GM18502 (cell line): ENCODE measurements at regions not wholly inside any gene's neighbourhood (a gene's known extent, or its start where the extent isn't known, plus 50 kb on each side); places are given as distances from the start of the nearest gene placed in this dataset.
"Not testable (repeated sequence)": the region's sequence is repeated elsewhere in the genome, so short reads cannot be mapped to it uniquely, and the experiment has no call there.

Experiments
- ATAC-seq: cut with Tn5 transposase; IDR thresholded peaks from one replicate; pipeline ENCODE4 v1.9.1; 2021; ENCODE audit warnings: mild to moderate bottlenecking; ENCODE audit not compliant: unreplicated experiment, poor library complexity

DNA sequence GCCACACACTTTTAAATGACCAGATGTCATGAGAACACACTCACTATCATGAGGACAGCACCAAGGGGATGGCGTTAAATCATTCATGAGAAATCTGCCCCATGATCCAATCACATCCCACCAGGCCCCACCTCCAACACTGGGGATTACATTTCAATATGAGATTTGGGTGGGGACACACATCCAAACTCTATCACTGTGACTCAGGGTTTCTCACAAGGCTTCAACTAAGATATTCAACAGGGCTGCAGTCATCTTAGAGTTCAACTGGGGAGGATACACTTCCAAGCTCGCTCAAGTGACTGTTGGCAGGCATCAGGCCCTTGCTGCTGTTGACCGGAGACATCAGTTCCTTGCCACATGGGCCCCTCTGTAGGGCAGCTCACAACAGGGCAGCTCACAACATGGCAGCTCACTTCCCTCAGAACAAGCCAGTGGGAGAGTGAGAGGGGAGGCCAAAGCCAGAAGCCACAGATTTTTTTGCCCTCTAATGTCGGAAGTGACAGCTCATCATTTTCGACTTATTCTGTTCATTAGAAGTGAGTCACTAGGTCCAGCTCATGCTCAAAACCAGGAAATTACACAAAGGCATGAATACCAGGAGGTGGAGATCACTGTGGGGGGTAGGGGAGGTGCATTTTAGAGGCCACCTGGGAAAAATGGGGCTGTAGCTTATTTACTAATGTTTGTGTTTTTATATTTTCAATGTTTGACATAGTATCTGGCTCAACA is 50.8 kb upstream of the PTHLH start:
- no peak for ATAC-seq

DNA sequence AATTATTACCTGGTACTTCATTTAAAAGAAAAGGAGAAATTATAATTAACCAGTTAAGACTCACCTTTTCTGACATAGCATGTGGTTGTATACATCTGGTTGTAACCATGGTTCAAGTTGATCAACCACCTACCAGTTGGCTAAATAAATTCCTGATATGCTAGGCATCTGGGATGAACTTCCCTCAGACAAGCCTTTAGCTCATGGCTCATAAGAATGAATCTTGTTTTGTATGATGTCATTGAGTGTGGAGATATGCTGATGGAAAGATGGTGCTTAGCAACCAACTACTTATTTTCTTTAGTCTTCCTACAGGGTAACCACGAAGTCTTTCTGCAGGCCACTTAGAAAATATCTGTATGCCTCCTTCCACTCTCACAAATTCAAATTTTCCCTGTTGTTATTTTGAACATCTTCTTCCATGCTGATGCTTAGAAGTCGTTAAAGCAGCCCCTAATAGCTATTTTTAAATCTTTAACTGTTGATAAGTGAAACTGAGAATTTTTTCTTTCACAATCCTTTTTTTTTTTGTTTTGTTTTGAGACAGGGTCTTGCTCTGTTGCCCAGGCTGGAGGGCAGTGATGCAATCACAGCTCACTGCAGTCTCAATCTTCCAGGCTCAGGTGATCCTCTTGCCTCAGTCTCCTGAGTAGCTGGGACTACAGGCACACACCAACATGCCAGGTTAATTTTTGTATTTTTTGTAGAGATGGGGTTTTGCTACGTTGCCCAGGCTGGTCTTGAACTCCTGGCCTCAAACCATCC is 51.9 kb upstream of the PTHLH start:
- no peak for ATAC-seq

DNA sequence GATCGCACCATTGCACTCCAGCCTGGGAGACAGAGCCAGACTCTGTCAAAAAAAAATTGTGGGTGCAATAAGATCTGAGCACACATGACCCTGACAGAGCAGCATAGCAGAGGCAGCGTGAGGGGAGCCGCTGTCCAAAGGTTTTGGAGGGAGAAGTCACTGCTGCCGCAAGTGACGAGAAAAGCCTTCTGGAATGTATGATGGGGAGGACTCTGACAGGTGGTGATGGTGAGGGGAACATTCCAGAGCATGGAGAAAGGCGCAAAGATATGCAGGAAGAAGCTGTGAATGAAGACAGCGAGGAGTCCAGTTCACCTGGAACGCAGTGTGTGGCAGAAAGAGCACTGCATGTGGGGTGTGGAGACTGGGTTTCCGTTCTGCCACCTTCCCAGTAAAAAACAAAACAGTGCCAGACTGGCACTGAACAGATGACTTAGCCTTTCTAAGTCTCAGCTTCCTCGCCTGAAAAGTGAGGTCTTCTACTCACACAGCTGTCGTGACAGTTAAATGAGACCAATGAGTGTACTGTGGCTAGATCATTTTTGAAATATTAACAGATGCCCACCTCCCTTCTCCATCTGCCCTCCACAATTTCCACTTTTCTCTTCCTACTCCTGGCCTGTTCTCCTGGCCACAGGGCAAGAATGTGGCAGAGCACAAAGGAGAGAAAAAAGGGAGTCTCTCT is 53.4 kb upstream of the PTHLH start:
- ATAC-seq, result no peak

DNA sequence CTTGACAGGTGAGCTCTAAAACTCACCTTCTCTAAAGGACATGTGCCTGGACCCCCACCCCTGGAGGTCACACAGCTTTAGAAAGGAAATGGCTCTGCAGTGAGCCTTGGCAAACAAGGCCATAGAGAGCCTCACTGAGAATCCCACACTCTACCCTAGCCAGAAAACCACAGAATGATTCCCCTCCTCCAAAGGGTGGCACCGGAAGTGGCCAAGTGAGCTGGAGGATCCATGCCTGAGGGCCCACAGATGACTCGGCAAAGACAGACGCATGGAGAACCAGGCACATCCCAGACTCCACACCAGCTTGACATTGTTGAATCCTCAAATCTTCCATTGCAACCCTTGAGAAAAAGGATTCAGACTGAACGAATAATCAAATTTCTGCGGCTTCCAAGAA is 54.2 kb upstream of the PTHLH start:
- ATAC-seq, result no peak

DNA sequence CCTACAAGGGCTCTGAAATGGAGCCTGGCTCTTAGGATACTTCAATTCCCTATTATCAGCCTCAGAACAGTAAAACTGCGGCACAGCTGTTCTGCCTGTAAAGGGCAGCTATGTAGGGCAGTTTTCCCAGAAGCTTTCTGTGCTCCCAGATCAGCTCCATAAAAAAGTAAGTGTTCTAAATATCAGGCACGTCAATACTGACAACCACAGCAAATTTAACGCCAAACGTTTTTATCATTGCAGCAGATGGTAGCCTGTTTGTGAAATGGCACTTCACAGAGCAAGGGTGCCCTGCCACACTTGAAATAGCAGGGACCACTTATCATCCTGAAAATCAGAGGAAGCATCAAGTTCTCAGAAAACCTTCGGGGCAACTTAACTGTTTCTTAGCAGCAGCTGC is 54.8 kb upstream of the PTHLH start:
- ATAC-seq, result no peak

DNA sequence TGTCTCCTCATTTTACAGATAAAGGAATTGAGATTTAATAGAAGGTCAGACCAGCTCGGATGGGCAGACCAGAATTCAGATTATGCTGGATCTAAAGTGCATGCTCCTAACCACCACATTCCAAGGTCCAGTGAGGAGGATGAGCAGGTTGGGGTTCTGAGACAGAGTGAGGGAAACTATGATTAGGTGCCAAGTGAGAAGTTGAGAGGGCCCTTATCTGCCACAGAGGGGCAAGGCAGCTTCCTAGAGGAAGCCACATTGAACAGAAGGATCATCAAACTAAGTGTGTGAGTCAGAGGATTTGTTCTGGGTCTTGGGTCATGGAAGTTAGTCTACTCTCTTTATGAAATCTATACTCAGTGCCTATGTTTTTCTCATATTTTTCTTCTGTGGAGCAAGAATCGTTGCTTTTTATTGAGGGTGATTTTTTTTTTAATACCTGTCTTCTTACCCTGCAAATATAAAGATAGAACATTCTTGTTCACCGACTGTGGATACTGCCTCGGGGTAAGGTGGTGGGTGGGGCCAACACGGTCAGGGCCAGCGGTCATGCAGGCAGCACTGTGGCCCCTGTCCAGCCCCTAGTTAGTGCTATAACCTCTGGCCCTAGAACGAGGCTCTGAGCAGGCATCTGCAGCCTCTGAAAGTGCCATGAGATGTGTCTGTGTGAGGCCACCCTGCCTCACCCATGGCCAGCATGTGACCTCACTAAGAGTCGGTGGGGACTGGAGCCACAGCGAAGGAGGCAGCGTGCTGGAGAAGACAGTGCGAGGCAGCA is 55.6 kb upstream of the PTHLH start:
- no peak for ATAC-seq

DNA sequence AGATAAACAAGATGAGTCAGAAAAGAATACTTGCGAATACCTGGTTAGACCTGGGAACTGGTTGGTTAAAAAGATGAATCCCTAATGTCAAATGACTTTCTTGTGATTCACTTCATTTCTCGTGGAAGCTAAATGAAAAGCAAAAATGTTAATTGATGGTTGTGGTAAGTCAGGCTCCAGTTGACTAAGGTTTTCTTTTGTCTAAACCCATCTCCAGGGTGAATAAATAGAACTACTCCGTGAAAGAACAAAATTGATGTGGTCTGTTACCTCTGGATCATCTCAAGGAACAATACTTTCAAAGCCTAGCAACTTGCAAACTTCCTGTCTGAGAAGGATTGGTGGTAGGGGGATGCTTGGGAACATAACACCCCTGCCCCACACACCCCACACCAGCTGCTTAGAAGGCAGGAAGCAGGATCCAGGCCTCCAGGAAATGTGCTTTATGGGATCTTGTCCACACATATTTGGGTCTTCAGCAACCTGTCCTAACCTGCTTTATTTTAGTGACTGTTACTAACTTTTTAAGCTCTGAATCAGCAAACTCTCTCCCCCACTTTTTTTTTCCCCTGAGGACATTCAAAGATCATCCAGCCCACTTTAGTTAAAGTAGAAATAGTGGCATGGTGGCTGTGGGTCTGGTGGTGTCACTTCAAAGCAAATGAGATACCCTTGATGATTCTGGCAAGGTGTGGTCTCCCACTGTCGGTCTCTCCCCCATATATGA is 60.4 kb upstream of the PTHLH start:
- no peak for ATAC-seq

DNA sequence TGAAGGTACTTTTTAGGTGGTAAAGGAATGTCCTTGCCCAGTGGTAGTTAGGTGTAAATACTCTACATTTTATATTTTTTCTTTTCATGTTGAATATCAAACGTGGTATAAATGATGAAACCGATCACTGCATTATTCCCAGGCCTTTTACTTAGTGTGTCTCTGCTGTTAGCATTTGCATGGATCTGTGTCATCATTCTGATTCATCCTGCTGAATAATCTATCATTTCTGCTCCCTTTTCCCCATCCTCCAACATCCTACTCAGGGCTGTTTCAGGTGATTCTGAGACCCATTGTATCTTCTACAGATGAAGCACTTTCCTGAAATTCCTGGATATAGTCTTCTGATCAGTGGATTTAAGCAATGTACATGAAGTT is 61.0 kb upstream of the PTHLH start:
- no peak for ATAC-seq

DNA sequence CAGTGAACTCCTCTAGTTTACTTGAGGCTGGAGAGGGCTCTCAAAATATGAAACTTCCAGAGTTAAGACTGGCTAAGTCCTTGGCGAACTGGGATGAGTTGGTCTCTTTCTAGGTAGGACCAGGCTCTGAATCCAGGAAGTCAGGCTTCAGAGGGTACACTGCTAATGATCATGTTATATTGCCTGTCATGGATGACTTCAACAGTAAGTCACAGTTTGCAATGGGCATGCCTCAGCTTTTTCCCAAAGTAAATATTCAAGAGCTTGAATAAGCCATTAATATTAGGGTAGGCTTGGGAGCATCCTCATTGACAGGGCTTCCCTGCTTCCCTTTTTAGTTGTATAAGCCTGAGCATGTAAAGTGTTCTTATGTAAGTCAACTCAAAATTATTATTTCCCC is 61.7 kb upstream of the PTHLH start:
- ATAC-seq, result no peak

DNA sequence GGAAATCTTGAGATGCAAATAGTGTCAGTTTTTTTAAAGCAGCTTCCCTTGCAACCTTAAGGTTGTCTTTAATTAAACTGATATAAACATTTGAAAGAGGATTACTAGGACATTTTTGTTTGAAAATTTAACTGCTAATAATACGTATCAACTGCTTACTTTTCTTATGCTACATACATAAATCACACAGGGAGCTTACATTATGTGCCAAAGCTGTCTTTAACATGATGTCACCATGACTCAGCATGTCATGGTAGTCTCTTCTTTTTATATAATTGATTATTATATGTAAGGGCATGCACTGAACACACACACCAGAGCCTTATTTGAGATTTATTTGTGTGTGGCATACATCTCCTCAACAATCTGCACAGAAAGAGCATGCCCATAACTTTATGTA is 63.0 kb upstream of the PTHLH start:
- no peak for ATAC-seq

DNA sequence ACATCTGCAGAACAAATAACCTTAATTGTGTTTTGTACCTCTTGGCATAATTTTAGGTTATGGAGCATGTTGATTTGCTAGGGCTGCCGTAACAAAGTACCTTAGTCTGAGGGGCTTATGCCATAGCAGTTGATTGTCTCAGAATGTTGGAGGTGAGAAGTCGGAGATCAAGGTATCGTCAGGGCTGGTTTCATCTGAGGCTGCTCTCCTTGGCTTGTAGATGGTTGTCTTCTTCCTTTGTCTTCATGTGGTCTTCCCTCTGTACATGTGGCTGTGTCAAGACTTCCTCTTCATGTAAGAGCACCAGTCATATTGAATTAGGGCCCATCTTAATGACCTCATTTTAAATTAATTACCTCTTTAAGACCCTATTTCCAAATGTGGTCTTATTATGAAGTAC is 64.4 kb upstream of the PTHLH start:
- no peak for ATAC-seq

DNA sequence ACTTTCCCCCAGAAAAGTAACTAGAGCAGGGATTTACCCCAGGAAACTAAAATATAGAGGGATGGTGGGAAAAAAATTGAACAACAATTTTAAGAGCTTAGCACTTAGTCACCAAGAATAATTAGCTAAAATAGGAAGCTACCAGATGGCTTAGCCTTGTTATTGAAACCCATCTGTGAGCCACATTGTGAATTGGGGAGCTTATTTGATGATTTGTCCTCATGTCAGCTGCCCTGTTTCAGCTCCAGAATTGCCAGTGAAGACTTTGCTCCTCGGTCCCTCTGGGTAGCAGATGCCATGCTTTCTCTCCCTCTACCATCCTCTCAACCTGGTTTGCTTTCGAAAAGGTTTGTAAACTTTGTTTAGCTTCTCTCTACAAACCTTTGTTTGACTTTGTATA is 67.7 kb upstream of the PTHLH start:
- ATAC-seq, result no peak

DNA sequence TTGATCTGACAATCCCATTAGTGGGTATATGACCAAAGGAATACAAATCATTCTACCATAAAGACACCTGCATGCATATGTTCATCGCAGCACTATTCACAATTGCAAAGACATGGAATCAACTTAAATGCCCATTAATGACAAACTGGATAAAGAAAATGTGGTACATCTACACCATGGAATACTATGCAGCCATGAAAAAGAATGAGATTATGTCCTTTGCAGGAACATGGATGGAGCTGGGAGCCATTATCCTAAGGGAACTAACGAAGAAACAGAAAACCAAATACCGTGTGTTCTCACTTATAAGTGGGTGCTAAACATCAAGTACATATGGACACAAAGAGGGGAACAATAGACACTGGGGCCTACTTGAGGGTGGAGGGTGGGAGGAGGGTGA is 74.1 kb upstream of the PTHLH start:
- not testable (repeated sequence) for ATAC-seq

DNA sequence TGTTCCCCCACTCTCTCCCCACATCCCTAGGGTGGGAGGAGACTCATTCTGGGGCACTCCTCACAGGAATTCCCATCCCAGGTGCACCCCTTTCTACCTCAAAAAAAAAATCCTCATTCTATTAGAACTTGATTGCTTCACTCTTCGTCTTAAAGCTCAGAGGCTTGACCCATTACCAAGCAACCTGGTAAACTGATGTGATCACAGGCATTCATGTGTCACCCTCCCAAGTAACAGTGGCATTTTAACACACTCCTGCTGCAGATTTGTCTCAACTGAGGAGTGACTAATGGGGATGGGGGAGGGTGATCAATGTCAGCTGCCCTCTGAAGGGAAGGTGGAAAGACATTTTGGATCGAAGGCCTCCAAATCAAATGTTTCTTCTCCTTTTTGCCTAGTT is 78.1 kb upstream of the PTHLH start:
- no peak for ATAC-seq

DNA sequence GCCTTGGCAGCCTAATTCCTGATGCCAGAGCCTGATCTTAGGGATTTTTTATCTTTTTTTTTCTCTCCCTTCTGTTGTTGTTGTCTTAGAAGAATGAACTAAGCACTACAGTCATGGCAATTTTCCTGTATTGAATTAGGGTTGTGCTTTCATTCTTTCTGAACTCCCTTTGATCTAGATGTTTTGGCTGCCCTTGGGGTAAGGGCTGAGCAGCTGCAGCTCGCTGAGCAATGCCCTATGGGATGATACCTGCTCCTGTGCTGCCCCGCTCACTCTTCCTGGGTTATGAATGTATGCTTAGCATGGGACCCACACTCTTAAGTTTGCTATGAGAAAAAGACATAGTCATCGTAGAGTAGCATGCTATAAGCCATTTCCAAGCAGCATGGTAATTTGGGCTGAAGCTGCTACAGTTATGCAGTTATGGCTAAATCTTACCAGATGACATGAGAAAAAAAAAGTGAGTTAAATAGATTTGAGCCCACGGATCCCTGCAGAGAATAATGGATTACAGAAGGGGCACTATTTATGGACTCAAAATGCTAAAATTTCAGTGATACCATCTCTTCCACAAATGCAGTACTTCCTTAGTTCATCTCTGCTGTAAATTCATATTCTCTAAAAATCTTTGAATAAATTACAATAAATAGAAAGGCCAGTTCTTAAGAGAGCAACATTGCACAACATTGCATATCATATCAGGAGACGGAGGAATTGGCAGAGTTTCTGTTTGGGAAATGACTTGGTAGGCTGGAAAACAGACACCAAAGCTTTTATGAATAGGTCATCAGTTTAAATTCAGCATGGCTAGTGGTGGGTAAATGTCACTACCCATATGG is 79.2 kb upstream of the PTHLH start:
- no peak for ATAC-seq

DNA sequence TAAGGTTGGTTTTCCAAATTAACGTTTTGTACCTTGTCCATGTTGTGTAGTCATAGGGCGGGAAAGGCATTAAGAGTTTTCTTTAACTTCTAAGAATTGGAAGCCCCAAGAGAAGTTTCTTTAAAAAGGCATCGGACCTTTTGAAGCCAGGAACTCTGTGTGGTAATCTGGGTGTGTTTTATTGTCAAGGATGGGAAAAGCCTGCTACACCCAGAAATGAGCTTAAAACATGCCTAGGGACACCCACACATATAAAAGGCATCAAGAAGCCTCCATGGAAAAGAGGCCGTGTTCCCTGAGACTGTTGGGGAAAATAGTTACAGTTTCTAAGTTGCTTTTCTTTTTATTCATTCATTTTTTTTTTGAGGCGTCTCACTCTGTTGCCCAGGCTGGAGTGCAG is 81.0 kb upstream of the PTHLH start:
- ATAC-seq, result no peak

DNA sequence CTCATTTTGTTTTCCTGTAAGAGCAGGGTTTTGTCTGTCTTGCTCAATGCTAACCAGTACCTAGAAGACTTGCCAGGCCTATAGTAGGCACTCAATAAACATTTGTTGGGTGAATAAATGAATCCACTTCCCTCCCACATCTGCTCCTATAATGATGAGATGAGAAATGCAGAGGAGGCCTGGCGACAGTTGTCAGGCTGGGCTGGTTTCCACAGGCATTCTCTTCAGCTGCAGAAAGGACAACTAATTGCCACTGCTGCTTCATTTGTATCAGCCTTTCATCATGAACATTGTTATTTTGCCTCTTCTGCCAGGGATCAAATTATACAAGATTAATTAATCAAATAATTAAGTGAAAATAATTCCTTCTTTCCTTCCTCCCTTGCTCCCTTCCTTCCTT is 82.0 kb upstream of the PTHLH start:
- no peak for ATAC-seq

DNA sequence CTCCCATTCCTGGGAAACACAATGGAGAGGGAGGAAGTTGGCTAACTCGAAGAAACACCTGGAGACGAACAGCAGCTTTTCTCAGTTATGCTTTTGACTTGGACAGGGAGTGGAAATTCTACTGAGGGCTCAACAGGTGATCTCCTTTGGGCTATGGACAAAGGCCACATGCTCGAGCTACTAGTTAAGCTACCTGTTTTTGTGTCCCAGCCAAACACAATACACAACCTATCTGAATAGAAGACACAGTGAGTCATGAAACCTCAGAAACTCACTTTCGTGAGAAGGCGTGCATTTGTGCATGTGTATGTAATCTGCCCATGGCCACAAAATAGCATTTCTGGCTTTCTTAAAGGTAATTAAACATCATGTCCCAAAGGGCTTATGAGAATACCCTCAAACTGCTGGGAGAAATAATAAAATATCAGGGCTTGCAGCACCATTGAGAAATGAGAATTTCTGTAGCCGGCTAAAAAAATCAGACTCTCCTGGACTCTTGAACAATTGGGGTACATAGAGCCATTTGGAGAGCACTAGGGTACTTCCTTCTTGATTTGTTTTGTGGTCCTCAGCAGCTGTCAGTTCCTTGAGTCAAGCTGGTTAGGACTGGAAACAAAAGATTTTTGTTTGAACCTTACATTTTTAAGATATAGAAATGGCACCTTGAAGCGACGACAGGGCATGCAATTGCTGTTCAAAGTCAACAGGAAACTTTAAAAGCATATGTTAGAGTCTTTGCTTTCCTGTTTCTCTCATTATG is 85.5 kb upstream of the PTHLH start:
- ATAC-seq, result peak; percentile 76

DNA sequence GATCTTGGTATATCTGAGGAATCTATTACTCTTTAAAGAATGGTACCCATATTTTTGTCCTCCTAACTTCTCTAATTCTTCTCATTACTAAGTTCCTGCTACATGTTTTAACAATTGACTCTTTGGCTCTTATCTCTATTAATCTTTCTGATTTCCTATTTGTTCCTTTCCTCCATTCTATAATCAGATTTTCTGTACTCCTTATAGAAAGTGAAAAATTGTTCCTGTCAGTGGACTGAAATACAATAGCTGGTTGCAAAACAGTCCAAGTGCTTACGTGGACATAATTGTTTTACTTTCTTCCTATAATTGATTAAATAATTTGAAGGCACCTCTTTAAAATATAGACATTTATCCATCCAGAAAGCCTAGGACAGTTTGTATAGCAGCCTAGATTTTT is 86.7 kb upstream of the PTHLH start:
- no peak for ATAC-seq
